PC-3 (cell line): ENCODE measurements at regions not wholly inside any gene's neighbourhood (a gene's known extent, or its start where the extent isn't known, plus 50 kb on each side); places are given as distances from the start of the nearest gene placed in this dataset.

Source experiments
- EZH2 ChIP-seq: fragments of 300-600 bp; sonication (generic); IDR thresholded peaks from one replicate; pipeline ENCODE4 v1.6.1; 2017; ENCODE audit warnings: antibody characterized with exemption, mild to moderate bottlenecking, low read length; ENCODE audit not compliant: unreplicated experiment
- TF ChIP-seq, protein P1 (sequence below): fragments of 300-600 bp; sonication (generic); conservative IDR thresholded peaks from 2 replicates; pipeline ENCODE4 v1.5.1; 2017; ENCODE audit warnings: antibody characterized with exemption, low read depth, mild to moderate bottlenecking, low read length

DNA sequence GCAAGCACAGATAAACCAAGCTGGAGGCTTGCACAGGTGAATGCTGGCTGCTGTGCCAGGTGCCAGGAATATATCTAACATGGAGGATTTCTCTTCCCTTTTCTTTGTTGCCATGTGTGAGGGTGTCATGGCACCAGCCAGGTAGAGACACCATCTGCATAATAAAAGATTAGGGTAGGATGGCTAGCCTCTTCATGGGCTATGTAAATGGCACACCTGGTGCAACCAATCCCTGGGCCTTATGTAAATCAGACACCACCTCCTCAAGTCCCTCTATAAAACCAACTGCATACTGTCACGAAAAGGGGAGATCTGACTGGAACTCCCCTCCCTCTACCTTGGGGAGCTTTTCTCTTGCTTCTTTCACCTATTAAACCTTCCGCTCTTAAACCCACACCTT, 322.5 kb upstream of the POM121L12 start:
- TF ChIP-seq, protein P1, sequence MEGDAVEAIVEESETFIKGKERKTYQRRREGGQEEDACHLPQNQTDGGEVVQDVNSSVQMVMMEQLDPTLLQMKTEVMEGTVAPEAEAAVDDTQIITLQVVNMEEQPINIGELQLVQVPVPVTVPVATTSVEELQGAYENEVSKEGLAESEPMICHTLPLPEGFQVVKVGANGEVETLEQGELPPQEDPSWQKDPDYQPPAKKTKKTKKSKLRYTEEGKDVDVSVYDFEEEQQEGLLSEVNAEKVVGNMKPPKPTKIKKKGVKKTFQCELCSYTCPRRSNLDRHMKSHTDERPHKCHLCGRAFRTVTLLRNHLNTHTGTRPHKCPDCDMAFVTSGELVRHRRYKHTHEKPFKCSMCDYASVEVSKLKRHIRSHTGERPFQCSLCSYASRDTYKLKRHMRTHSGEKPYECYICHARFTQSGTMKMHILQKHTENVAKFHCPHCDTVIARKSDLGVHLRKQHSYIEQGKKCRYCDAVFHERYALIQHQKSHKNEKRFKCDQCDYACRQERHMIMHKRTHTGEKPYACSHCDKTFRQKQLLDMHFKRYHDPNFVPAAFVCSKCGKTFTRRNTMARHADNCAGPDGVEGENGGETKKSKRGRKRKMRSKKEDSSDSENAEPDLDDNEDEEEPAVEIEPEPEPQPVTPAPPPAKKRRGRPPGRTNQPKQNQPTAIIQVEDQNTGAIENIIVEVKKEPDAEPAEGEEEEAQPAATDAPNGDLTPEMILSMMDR = no peak
- TF ChIP-seq EZH2 = no peak
